ENCODE measurements at regions not wholly inside any gene's neighbourhood (a gene's known extent, or its start where the extent isn't known, plus 50 kb on each side); places are given as distances from the start of the nearest gene placed in this dataset.

- H4K20me1 ChIP-seq, result no peaks in the 10 kb centered on the region
- no peaks in the 10 kb centered on the region for H3K36me3 ChIP-seq
- TF ChIP-seq Cebpa-rat (IDR thresholded peaks at IDR 0.05), result no peak
- H3K9me3 ChIP-seq (replicated peaks in 1 of 11), result no peaks in the 10 kb centered on the region
- H3K4me1 ChIP-seq, result peaks cover 10 to 19% (median 16%) of the 10 kb centered on the region in 10 experiments; a peak in 19 of 20 replicates
- H3K4me3 ChIP-seq, result no peak overlapping the region
- H3K27ac ChIP-seq, result no peak overlapping the region
- H3K27me3 ChIP-seq, result no peaks in the 10 kb centered on the region
- H3K4me2 ChIP-seq, result no peak overlapping the region
- H3K9ac ChIP-seq, result no peak overlapping the region
Measured at GRCh38 chr3:44041726-44042125, 200.0 kb upstream of the TOPAZ1 start.

- TF ChIP-seq Cebpa-rat (IDR thresholded peaks at IDR 0.05), result no peak
- no peak overlapping the region for H3K27ac ChIP-seq
- H4K20me1 ChIP-seq, result no peaks in the 10 kb centered on the region
- H3K4me3 ChIP-seq, result no peak overlapping the region
- H3K36me3 ChIP-seq, result no peaks in the 10 kb centered on the region
- no peak overlapping the region for H3K4me2 ChIP-seq
- H3K9ac ChIP-seq, result no peak overlapping the region
- no peaks in the 10 kb centered on the region for H3K9me3 ChIP-seq (replicated peaks in 1 of 11)
- no peaks in the 10 kb centered on the region for H3K27me3 ChIP-seq
- H3K4me1 ChIP-seq, result peaks cover 10 to 19% (median 16%) of the 10 kb centered on the region in 10 experiments; a peak in 19 of 20 replicates
Measured at GRCh38 chr3:44042772-44043171, 198.9 kb upstream of the TOPAZ1 start.

- H3K9ac ChIP-seq, result no peak overlapping the region
- no peaks in the 10 kb centered on the region for H3K27me3 ChIP-seq
- H3K36me3 ChIP-seq, result no peaks in the 10 kb centered on the region
- TF ChIP-seq Cebpa-rat (IDR thresholded peaks at IDR 0.05), result no peak
- H4K20me1 ChIP-seq, result no peaks in the 10 kb centered on the region
- H3K9me3 ChIP-seq (replicated peaks in 1 of 11), result no peaks in the 10 kb centered on the region
- no peak overlapping the region for H3K4me3 ChIP-seq
- no peak overlapping the region for H3K27ac ChIP-seq
- H3K4me1 ChIP-seq, result peaks cover 10 to 19% (median 15%) of the 10 kb centered on the region in 10 experiments; a peak in 19 of 20 replicates
- H3K4me2 ChIP-seq, result peak overlapping the region; percentile 19 to 53 (median 41); a peak in 19 of 22 replicates
Measured at GRCh38 chr3:44045476-44046275, 196.0 kb upstream of the TOPAZ1 start.

- Histone ChIP-seq H3K36me3 (no peaks in the 10 kb centered on the region), H4K20me1 (no peaks in the 10 kb centered on the region), H3K4me1 (peaks cover 10 to 19% (median 15%) of the 10 kb centered on the region in 10 experiments; a peak in 19 of 20 replicates), H3K4me2 (no peak overlapping the region), H3K9ac (no peak overlapping the region), H3K9me3 (replicated peaks in 1 of 11) (no peaks in the 10 kb centered on the region), H3K4me3 (no peak overlapping the region), H3K27ac (no peak overlapping the region), H3K27me3 (no peaks in the 10 kb centered on the region)
- TF ChIP-seq Cebpa-rat (IDR thresholded peaks at IDR 0.05), result no peak
Measured at GRCh38 chr3:44047796-44048195, 193.9 kb upstream of the TOPAZ1 start.

GRCh38 chr3:44048196-44048924 lies 193.3 kb upstream of the TOPAZ1 start:
- no peak overlapping the region for H3K4me3 ChIP-seq
- H3K27ac ChIP-seq, result no peak overlapping the region
- no peaks in the 10 kb centered on the region for H4K20me1 ChIP-seq
- H3K9me3 ChIP-seq (replicated peaks in 1 of 11), result no peaks in the 10 kb centered on the region
- no peaks in the 10 kb centered on the region for H3K27me3 ChIP-seq
- TF ChIP-seq Cebpa-rat (IDR thresholded peaks at IDR 0.05), result no peak
- no peak overlapping the region for H3K4me2 ChIP-seq
- H3K36me3 ChIP-seq, result no peaks in the 10 kb centered on the region
- peaks cover 10 to 19% (median 15%) of the 10 kb centered on the region in 10 experiments; a peak in 19 of 20 replicates for H3K4me1 ChIP-seq
- no peak overlapping the region for H3K9ac ChIP-seq

- no peak overlapping the region for H3K4me2 ChIP-seq
- no peaks in the 10 kb centered on the region for H3K9me3 ChIP-seq (replicated peaks in 1 of 11)
- TF ChIP-seq Cebpa-rat (IDR thresholded peaks at IDR 0.05), result no peak
- no peak overlapping the region for H3K27ac ChIP-seq
- no peaks in the 10 kb centered on the region for H3K36me3 ChIP-seq
- H3K27me3 ChIP-seq, result no peaks in the 10 kb centered on the region
- no peak overlapping the region for H3K9ac ChIP-seq
- H3K4me1 ChIP-seq, result peaks cover 10 to 19% (median 15%) of the 10 kb centered on the region in 10 experiments; a peak in 19 of 20 replicates
- H3K4me3 ChIP-seq, result no peak overlapping the region
- H4K20me1 ChIP-seq, result no peaks in the 10 kb centered on the region
Measured at GRCh38 chr3:44048949-44049348, 192.7 kb upstream of the TOPAZ1 start.

GRCh38 chr3:44050101-44050500 lies 191.6 kb upstream of the TOPAZ1 start:
- Histone ChIP-seq H4K20me1 (no peaks in the 10 kb centered on the region), H3K36me3 (no peaks in the 10 kb centered on the region), H3K27me3 (no peaks in the 10 kb centered on the region), H3K4me1 (peaks cover 9 to 15% (median 12%) of the 10 kb centered on the region in 10 experiments; a peak in 19 of 20 replicates), H3K9me3 (replicated peaks in 1 of 11) (no peaks in the 10 kb centered on the region), H3K27ac (no peak overlapping the region), H3K4me2 (no peak overlapping the region), H3K4me3 (no peak overlapping the region), H3K9ac (no peak overlapping the region)
- no peak for TF ChIP-seq Cebpa-rat (IDR thresholded peaks at IDR 0.05)

GRCh38 chr3:44050867-44051266 lies 190.8 kb upstream of the TOPAZ1 start:
- no peak overlapping the region for H3K4me2 ChIP-seq
- H3K4me1 ChIP-seq, result peaks cover 3 to 8% (median 4%) of the 10 kb centered on the region in 10 experiments; a peak in 17 of 20 replicates
- no peaks in the 10 kb centered on the region for H3K36me3 ChIP-seq
- H4K20me1 ChIP-seq, result no peaks in the 10 kb centered on the region
- H3K27me3 ChIP-seq, result no peaks in the 10 kb centered on the region
- H3K9me3 ChIP-seq (replicated peaks in 1 of 11), result no peaks in the 10 kb centered on the region
- no peak overlapping the region for H3K9ac ChIP-seq
- no peak for TF ChIP-seq Cebpa-rat (IDR thresholded peaks at IDR 0.05)
- H3K4me3 ChIP-seq, result no peak overlapping the region
- no peak overlapping the region for H3K27ac ChIP-seq

GRCh38 chr3:44055951-44056350 lies 185.7 kb upstream of the TOPAZ1 start:
- Histone ChIP-seq H3K4me1 (peaks cover 0 to 9% (median 4%) of the 10 kb centered on the region in 10 experiments; a peak in 5 of 20 replicates), H3K9ac (no peak overlapping the region), H4K20me1 (no peaks in the 10 kb centered on the region), H3K4me3 (no peak overlapping the region), H3K36me3 (no peaks in the 10 kb centered on the region), H3K27ac (no peak overlapping the region), H3K4me2 (no peak overlapping the region), H3K27me3 (no peaks in the 10 kb centered on the region), H3K9me3 (replicated peaks in 1 of 11) (no peaks in the 10 kb centered on the region)
- TF ChIP-seq Cebpa-rat (IDR thresholded peaks at IDR 0.05), result no peak

Data from BLaER1 treated with 17β-estradiol and CSF1 and Interleukin-3, amounts not matched to agents 10 nM and 100 nM (cell line).